Medulla oblongata (tissue), 1 donor: ENCODE measurements at regions not wholly inside any gene's neighbourhood (a gene's known extent, or its start where the extent isn't known, plus 50 kb on each side); places are given as distances from the start of the nearest gene placed in this dataset.

Source experiments
- DNase-seq: peaks from one replicate; pipeline ENCODE4 v3.0.0-alpha.2; 2015; ENCODE audit errors: extremely low spot score

- DNase-seq = no peak
These were observed 54.4 kb upstream of the PIK3R1 start for GRCh38 chr5:68161156-68161555.

- DNase-seq = no peak
These were observed 56.2 kb upstream of the PIK3R1 start for GRCh38 chr5:68159224-68159951.

GRCh38 chr5:68155940-68156339 is 59.6 kb upstream of the PIK3R1 start:
- DNase-seq = no peak

GRCh38 chr5:68154119-68154857 is 61.3 kb upstream of the PIK3R1 start:
- no peak for DNase-seq

GRCh38 chr5:68151812-68152211 is 63.7 kb upstream of the PIK3R1 start:
- no peak for DNase-seq

GRCh38 chr5:68149189-68149588 is 66.4 kb upstream of the PIK3R1 start:
- DNase-seq = no peak

- no peak for DNase-seq
These were observed 67.5 kb upstream of the PIK3R1 start for GRCh38 chr5:68148096-68148495.

- DNase-seq = no peak
These were observed 67.9 kb upstream of the PIK3R1 start for GRCh38 chr5:68147659-68148058.

- no peak for DNase-seq
These were observed 74.1 kb upstream of the PIK3R1 start for GRCh38 chr5:68141494-68141893.

GRCh38 chr5:68140763-68141162 is 74.8 kb upstream of the PIK3R1 start:
- DNase-seq = no peak

GRCh38 chr5:68139611-68140441 is 75.7 kb upstream of the PIK3R1 start:
- no peak for DNase-seq

GRCh38 chr5:68137511-68138140 is 77.9 kb upstream of the PIK3R1 start:
- DNase-seq = no peak

- DNase-seq = no peak
These were observed 80.8 kb upstream of the PIK3R1 start for GRCh38 chr5:68134669-68135313.

GRCh38 chr5:68134033-68134668 is 81.4 kb upstream of the PIK3R1 start:
- DNase-seq = no peak

- DNase-seq = no peak
These were observed 85.3 kb upstream of the PIK3R1 start for GRCh38 chr5:68130253-68130652.

GRCh38 chr5:68129364-68129763 is 86.2 kb upstream of the PIK3R1 start:
- no peak for DNase-seq

GRCh38 chr5:68126886-68127285 is 88.7 kb upstream of the PIK3R1 start:
- no peak for DNase-seq

- DNase-seq = no peak
These were observed 92.9 kb upstream of the PIK3R1 start for GRCh38 chr5:68122439-68123328.

- no peak for DNase-seq
These were observed 98.6 kb upstream of the PIK3R1 start for GRCh38 chr5:68116868-68117411.

GRCh38 chr5:68116408-68116807 is 99.1 kb upstream of the PIK3R1 start:
- no peak for DNase-seq
